ENCODE measurements at regions not wholly inside any gene's neighbourhood (a gene's known extent, or its start where the extent isn't known, plus 50 kb on each side); places are given as distances from the start of the nearest gene placed in this dataset.

DNA sequence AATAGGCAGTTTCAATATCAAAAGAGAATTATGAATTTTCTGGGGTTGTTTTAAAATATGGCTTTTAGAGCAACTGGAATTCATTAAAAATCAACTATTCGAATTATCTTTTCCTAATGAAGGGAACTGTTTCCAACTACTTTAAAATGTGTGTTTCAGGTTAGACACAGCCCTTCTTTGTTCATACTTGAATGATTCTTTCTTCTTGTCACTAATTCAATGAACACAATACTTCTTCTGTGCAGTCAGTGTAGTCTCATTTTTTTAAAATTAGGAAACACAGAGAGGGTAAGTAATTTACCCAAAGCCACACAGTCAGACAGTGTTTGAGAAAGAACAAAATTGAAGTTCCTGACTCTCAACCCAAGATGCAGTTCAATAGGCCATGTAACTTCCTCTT is 414.0 kb downstream of the CCDC91 start:
- TF ChIP-seq, protein P1, sequence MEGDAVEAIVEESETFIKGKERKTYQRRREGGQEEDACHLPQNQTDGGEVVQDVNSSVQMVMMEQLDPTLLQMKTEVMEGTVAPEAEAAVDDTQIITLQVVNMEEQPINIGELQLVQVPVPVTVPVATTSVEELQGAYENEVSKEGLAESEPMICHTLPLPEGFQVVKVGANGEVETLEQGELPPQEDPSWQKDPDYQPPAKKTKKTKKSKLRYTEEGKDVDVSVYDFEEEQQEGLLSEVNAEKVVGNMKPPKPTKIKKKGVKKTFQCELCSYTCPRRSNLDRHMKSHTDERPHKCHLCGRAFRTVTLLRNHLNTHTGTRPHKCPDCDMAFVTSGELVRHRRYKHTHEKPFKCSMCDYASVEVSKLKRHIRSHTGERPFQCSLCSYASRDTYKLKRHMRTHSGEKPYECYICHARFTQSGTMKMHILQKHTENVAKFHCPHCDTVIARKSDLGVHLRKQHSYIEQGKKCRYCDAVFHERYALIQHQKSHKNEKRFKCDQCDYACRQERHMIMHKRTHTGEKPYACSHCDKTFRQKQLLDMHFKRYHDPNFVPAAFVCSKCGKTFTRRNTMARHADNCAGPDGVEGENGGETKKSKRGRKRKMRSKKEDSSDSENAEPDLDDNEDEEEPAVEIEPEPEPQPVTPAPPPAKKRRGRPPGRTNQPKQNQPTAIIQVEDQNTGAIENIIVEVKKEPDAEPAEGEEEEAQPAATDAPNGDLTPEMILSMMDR (IDR thresholded peaks at IDR 0.05; ENCODE audit: low read length) = no peak
- no peak for TF ChIP-seq EZH2 (IDR thresholded peaks at IDR 0.05; ENCODE audit: borderline replicate concordance, low read length)
